Tibial artery (tissue), 4 donors: ENCODE measurements at regions not wholly inside any gene's neighbourhood (a gene's known extent, or its start where the extent isn't known, plus 50 kb on each side); places are given as distances from the start of the nearest gene placed in this dataset.

Source experiments
- DNase-seq, 2 donors: peaks; one replicate each; pipeline ENCODE4 v3.0.0-alpha.2; 2019
- H3K27ac ChIP-seq, 2 donors: fragments of 200-600 bp; sonication (generic) in 1 of 2; 1 replicate in 1 of 2; 2 replicates in 1 of 2; pipeline ENCODE4 v1.5.1; 2018 to 2019; ENCODE audit warnings: mild to moderate bottlenecking in 1 of 2
- H3K27me3 ChIP-seq, 2 donors: fragments of 200-600 bp; sonication (generic) in 1 of 2; one replicate each; pipeline versions ENCODE4 v1.5.1 to v1.6.0; 2016 to 2019
- H3K36me3 ChIP-seq, 3 donors: fragments of 200-600 bp; sonication (generic) in 2 of 3; one replicate each; pipeline ENCODE4 v1.5.1; 2016 to 2019; ENCODE audit warnings: mild to moderate bottlenecking in 2 of 3
- H3K4me1 ChIP-seq, 4 donors: fragments of 200-600 bp; sonication (generic) in 2 of 4; 1 replicate in 3 of 4; 2 replicates in 1 of 4; pipeline ENCODE4 v1.5.1; 2016 to 2019
- H3K4me3 ChIP-seq, 2 donors: fragments of 200-600 bp; sonication (generic) in 1 of 2; 1 replicate in 1 of 2; 2 replicates in 1 of 2; pipeline ENCODE4 v1.5.1; 2018 to 2019; ENCODE audit warnings: mild to moderate bottlenecking in 2 of 2
- H3K9me3 ChIP-seq, 3 donors: fragments of 200-600 bp; sonication (generic) in 1 of 3; one replicate each; pipeline ENCODE4 v1.5.1; 2016 to 2019
- CTCF ChIP-seq, 2 experiments: fragments of 200-600 bp in 1 of 2; fragments of 450-650 bp in 1 of 2; IDR thresholded peaks; one replicate each; pipeline ENCODE4 v1.5.1; 2017 to 2019; ENCODE audit warnings: antibody characterized with exemption in 2 of 2, mild to moderate bottlenecking in 1 of 2, moderate library complexity in 1 of 2
- intact Hi-C: fragments of 100-400 bp; cut with DNase I; formaldehyde crosslinking; loops from one replicate; pipeline ENCODE4 v1.15.0; 2023; ENCODE audit warnings: low total_unique reads

- DNase-seq: no peak
- Histone ChIP-seq H3K36me3 (no peaks in the 10 kb centered on the region), H3K4me1 (no peaks in the 10 kb centered on the region), H3K27me3 (no peaks in the 10 kb centered on the region), H3K9me3 (no peaks in the 10 kb centered on the region), H3K27ac (no peak overlapping the region), H3K4me3 (no peak overlapping the region)
- intact Hi-C loops: no loop called here
- no peak for TF ChIP-seq CTCF (IDR thresholded peaks at IDR 0.05)
Observed at GRCh38 chr2:81328968-81329367, 1024.4 kb upstream of the LRRTM1 start.

GRCh38 chr2:81327911-81328310, 1023.4 kb upstream of the LRRTM1 start:
- Histone ChIP-seq H3K9me3 (peaks cover 0 to 5% (median 0%) of the 10 kb centered on the region in 3 donors), H3K27ac (no peak overlapping the region), H3K27me3 (no peaks in the 10 kb centered on the region), H3K4me1 (no peaks in the 10 kb centered on the region), H3K4me3 (no peak overlapping the region), H3K36me3 (no peaks in the 10 kb centered on the region)
- TF ChIP-seq CTCF (IDR thresholded peaks at IDR 0.05): no peak
- no peak for DNase-seq
- intact Hi-C loops: no loop called here

- Histone ChIP-seq H3K9me3 (peaks cover 0 to 5% (median 0%) of the 10 kb centered on the region in 3 donors), H3K4me3 (no peak overlapping the region), H3K36me3 (no peaks in the 10 kb centered on the region), H3K27ac (no peak overlapping the region), H3K4me1 (no peaks in the 10 kb centered on the region), H3K27me3 (no peaks in the 10 kb centered on the region)
- no peak for DNase-seq
- intact Hi-C loops: no loop called here
- TF ChIP-seq CTCF (IDR thresholded peaks at IDR 0.05): no peak
Observed at GRCh38 chr2:81324046-81324445, 1019.5 kb upstream of the LRRTM1 start.

- no peak overlapping the region for H3K4me3 ChIP-seq
- H3K36me3 ChIP-seq: no peaks in the 10 kb centered on the region
- H3K27ac ChIP-seq: no peak overlapping the region
- peaks cover 0 to 4% (median 0%) of the 10 kb centered on the region in 3 donors for H3K9me3 ChIP-seq
- intact Hi-C loops: no loop called here
- H3K4me1 ChIP-seq: no peaks in the 10 kb centered on the region
- DNase-seq: no peak
- H3K27me3 ChIP-seq: no peaks in the 10 kb centered on the region
- no peak for TF ChIP-seq CTCF (IDR thresholded peaks at IDR 0.05)
Observed at GRCh38 chr2:81304154-81304830, 999.7 kb upstream of the LRRTM1 start.

- intact Hi-C loops: no loop called here
- Histone ChIP-seq H3K36me3 (no peaks in the 10 kb centered on the region), H3K27me3 (no peaks in the 10 kb centered on the region), H3K27ac (no peak overlapping the region), H3K9me3 (peaks cover 0 to 4% (median 0%) of the 10 kb centered on the region in 3 donors), H3K4me1 (no peaks in the 10 kb centered on the region), H3K4me3 (no peak overlapping the region)
- DNase-seq: no peak
- no peak for TF ChIP-seq CTCF (IDR thresholded peaks at IDR 0.05)
Observed at GRCh38 chr2:81303321-81303720, 998.8 kb upstream of the LRRTM1 start.

- no peak overlapping the region for H3K27ac ChIP-seq
- DNase-seq: no peak
- TF ChIP-seq CTCF (IDR thresholded peaks at IDR 0.05): no peak
- H3K4me3 ChIP-seq: no peak overlapping the region
- H3K9me3 ChIP-seq: peaks cover 0 to 8% (median 4%) of the 10 kb centered on the region in 3 donors
- intact Hi-C loops: no loop called here
- no peaks in the 10 kb centered on the region for H3K4me1 ChIP-seq
- no peaks in the 10 kb centered on the region for H3K27me3 ChIP-seq
- no peaks in the 10 kb centered on the region for H3K36me3 ChIP-seq
Observed at GRCh38 chr2:81299841-81300240, 995.3 kb upstream of the LRRTM1 start.
